ENCODE measurements at regions not wholly inside any gene's neighbourhood (a gene's known extent, or its start where the extent isn't known, plus 50 kb on each side); places are given as distances from the start of the nearest gene placed in this dataset.

DNA sequence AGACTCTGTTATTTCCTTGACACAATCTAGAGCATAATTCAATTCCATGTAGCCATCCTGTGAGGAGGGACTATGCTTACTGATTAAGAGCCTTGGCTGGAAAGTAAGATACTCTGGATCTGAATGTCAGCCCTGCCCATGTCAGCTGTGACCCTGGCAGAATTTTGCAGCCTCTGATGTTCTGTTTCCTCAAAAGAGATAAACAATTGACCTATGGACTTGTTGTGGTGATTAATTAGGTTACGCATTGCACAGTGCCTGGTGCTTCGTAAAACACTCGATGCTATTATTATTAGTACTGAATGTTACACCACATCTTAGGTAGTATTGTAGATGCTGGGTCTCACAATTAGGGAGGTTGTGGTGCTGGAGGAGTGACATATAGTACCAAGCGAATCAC is 161.3 kb upstream of the MEIS2 start:
- no peak for DNase-seq

DNA sequence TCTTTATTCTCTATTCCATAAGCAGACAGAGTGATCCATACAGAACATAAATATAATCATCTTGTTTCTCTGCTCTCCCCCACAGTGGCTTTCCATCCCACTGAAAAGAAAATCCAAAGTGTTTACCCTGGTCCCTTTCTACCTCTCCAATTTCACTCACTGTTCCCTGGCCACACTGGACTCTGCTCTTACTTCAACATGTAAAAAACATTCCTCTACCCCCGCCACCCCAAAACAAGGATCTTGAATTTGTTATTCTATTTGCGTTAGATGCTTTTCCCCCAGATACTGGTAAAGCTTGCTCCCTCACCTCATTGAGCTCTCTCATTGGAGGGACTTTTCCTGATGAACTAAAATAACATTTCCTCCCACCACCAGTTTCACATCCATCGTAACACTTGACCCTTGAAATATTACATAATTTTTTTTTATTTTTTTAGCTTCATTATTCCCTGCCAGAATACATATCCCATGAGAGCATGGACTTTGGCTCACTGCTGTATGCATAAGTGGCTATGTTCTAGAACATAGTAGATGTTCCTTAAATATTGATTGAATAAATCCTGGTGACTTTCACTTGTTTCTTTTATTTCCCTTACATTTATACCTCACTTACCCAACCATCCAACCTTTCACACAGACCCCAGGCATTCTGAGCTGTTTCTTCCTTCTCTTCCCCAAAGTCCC is 162.7 kb upstream of the MEIS2 start:
- DNase-seq = no peak

DNA sequence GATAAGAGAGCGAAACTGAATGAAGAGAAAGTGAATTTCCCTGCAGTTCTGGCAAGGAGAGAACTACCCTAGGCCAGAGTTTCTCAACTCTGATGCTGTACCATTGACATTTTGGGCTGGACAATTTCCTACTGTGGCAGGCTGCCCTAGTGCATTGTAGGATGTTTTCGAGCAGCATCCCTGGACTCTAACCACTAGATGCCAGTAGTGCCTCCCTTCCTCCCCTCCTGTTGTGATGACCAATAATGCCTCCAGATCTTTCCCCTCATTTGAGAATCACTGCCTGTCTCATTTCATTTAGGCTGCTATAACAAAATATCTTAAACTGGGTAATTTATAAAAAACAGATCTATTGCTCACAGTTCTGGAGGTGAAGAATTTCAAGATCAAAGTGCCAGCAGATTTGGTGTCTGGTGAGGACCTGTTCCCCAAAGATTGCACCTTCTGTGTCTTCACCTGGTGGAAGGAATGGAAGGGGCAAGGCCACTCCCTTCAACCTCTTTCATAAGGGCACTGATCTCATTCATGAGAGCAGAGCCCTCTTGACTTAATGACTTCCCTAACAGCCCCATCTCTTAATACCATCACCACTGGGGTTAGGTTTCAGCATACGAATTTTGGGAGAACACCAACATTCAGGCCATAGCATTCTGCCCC is 188.9 kb upstream of the MEIS2 start:
- no peak for DNase-seq

DNA sequence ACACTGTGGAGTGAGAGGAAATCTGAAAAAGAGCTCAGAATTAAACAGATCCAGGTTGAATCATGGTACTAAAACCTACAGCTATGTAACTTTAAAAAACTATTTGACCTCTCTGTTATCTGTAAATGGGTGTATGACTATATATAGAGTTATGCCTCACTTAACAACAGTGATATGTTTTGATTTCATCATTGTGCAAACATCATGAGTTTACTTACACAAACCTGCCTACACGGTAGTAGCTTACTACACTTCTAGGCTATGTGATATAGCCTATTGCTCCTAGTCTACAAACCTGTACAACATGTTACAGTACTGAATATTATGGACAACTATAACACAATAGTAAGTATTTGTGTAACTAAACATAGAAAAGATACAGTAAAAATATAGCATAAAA is 191.6 kb upstream of the MEIS2 start:
- no peak for DNase-seq

DNA sequence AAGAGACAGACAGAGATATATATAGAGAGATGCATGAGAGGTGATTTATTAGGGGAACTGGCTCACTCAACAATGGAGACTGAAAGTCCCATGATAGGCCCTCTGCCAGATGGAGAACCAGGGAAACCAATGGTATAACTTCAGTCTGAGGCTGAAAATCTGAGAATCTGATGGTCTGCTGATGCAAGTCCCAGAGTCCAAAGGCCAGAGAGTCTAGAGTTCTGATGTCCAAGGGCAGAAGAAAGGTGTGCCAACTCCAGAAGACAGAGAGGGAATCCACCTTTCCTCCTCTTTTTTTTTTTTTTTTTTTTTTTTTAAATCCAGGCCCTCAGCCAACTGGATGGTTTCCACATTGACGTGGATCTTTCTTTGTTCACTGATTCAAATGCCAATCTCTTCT is 197.9 kb upstream of the MEIS2 start:
- no peak for DNase-seq

DNA sequence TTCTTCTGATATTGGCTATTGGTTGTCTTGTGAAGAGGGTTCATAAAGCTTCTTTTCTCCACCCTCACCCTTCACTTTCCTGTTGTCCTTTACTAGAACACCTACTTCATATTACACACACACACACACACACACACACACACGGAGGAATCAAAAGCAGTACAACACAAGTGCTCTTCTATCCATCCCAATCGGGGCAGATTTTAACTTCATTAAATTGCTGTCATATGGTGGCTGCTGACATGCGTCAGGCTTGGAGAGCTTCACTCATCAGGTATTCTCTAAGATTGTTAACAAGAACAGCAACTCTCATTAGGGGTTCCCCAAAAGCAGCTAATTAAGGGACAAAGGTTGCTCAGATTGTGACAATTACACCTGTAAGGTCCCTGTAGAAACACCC is 239.1 kb upstream of the MEIS2 start:
- no peak for DNase-seq

DNA sequence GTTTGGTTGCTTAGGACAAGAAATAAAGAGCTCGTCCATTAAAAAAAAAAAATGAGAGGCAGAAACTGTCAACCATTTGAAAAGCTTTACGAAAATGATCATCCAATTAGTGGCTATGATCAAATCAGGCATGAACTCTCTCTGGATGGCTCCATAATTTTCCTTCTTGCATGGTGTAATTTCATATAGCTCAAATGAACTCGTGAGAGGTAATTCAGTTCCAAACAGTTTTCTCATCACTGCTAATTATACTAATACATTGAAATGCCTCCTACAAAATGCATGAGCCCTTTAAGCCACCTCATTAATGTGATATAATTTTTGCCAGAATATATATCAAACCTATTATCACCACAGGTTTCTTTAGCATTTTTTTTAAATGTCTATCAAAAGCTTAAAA is 239.5 kb upstream of the MEIS2 start:
- DNase-seq = no peak

DNA sequence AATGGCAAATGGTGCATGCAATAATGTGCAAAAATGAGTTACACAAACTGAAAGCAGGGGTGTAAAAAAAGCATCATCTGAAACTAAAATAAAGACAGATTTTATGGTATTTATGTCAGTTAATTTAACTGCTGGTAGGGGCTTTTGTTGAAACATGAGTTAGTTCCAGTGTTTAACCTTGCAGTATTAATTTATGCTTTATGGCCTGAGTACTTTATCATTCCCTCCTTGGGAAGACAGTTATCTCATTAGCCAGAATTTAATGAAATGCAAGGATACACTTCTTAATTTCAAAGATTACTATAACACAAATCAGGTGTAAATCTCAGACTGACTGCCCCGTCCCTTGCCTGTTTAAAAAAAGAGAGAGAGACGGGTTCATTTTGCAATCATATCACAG is 240.1 kb upstream of the MEIS2 start:
- no peak for DNase-seq

DNA sequence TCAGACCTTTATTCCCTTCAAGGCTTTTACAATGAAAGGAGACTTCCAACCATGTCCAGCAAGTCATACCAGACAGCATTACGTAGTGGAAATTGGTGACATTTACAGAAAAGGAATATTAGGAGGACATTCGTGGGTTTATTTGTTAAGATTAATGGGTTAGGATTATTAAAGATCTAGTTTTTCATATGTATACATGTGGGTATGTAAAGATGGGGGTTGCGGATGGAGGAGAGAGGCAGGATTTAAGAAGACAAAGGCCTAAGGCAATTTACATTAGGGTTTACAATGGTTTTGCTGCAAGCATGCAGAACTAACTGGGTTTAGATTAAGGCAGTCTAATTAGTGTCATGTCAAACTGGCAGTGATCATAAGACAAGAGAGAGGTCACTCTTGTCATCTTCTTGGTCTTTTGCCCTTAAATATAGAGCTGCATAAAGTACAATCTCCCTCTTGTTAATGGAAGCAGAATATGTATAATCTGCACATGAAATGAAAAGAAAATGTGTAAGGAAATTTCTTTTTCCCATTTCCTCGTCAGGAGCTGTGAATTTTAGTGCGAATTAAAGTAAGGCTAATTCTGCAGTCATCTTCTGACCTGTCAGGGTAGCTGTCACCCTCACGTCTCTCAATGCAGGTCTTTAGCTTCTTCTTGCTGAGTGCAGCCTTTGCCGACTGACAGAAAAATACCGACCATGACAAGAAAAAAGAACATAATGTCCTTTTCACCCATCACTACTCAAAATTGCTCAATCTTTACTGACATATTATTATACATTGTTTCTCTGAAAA is 258.9 kb upstream of the MEIS2 start:
- DNase-seq = no peak

DNA sequence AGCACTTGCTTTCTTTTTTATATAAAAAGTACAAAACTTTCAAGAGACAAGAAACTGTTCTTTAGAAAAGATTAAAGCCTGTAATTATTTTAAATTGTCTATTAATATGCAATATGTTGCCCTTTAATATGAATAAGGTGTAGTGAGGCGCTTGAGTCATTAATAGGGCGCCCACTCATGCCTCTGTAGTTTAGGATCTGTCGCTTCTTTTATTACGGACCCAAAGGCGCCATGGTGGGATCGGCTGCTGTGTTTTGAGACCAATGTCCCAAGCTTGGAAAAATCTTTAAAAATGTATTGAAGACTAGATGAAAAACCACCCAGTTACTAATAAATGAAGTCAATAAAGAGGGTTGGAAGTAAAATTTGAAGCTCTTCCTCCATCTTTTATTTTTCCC is 259.5 kb upstream of the MEIS2 start:
- no peak for DNase-seq

DNA sequence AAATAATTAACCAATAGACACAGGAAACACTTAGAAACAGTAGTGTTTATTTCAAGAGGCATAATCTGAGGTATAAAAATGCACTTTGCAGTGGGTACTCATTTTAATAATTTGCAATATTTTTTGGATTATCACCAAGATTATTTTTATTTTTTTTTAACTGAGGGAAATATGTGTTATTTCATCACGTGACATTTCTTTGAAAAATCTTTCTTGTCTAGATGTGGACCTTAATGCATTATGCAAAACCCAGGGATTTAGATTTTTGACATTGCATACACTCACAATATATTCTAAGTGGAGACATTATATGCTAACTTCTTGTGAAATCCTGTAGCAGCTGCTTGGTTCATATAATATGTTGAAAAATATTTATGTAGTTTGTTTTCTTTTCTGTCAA is 260.4 kb upstream of the MEIS2 start:
- no peak for DNase-seq

DNA sequence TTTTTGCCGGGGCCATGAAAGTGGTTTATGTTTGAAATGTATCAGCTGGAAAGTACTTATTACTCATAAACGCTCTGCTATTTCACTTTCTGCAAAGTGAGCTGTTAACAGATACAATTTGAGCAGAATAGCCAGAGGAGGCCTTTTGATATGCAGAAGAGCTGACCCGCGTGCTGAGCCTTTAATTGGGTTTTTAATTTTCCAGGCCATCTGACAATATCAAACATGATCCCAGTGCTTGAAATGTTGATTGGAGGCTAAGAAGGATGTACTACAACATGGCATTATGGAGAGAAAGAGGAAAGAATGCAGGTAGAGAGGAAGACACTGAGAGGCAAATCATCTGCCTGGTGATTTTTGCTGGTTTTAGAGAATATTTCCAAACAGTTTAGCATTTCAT is 261.3 kb upstream of the MEIS2 start:
- DNase-seq = no peak

DNA sequence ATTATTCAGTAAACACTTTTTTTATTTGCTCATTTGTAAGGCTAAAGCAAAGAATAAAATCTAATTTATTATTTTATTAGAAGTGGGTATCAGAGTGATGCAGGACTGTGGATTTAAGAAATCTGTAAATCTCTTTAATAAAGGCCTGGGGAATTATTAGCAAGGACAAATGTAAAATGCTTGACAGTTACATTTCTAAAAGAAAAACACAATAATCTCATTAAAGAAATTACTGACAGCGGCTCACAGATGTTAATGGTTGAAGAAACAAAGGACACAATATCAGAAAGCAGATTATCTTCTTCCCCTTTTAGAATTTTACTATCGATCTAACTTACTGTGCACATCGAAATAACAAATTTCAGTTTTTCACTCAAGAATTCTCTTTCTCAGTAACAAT is 262.1 kb upstream of the MEIS2 start:
- no peak for DNase-seq

DNA sequence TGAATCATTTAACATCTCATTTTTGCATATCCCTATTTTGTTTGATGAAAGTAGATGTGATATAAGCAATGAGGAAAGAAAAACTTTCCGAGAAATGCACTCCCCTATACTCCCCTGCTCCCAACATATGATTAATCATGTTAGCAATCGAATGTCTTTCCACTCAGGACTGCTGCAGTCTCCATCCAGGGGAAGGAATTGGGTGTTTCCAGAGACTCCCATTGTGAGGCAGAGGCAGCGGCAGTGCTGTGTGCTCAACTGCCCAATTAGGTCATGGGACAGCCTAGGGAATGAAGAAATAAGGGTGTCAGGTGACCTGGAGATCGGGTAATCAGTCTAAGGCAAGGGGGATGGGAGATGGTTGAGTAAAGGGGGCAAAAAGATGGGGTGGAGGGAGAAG is 268.6 kb upstream of the MEIS2 start:
- DNase-seq = no peak

DNA sequence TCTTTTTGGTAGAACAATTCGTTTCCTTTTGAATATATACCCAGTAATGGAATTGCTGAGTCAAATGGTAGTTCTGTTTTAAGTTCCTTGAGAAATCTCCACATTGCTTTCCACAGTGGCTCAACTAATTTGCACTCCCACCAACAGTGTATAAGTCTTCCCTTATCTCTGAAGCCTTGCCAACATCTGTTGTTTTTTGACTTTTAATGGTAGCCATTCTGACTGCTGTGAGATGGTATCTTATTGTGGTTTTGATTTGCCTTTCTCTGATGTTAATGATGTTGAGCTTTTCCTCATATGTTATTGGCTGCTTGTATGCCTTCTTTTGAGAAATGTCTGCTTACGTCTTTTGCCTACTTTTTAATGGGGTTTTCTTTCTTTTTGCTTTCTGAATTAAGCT is 270.6 kb upstream of the MEIS2 start:
- DNase-seq = no peak

DNA sequence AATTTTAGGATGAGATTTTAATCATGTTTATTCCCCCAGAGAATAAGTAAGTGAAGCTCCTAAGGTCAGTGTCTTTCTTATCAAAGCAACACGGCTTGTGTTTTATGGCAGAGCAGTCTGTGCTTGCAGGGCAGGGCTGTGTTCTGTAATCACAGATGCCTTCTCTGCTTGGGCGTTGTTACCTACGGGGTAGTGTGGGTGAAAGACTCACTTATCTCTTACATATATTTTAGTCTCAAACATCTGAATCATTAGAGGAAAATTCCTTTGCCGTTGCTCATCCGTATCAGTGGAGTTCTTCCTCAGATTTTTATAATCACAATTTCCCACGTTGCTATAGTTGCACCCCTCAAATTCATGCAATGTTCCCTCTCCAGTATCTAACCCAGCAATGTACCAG is 271.7 kb upstream of the MEIS2 start:
- no peak for DNase-seq

DNA sequence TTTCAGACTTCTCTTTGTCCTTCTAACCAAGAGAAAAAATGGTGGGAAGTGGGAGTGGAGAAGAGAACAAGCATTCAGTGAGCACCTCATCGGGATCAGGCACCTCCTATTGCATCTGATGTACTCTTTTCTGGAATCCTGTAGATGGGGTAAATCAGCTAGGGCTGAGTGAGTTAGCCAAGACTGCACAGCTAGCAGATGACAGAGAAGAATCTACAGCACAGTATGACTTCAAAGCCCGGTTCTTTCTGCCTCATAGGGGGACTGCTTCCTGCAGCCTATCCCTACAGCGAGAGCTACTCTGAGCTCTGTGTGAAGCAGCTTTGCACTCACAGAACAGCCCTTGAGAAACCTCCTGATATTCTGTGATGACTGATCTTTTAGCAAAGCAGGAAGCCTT is 275.2 kb upstream of the MEIS2 start:
- no peak for DNase-seq

DNA sequence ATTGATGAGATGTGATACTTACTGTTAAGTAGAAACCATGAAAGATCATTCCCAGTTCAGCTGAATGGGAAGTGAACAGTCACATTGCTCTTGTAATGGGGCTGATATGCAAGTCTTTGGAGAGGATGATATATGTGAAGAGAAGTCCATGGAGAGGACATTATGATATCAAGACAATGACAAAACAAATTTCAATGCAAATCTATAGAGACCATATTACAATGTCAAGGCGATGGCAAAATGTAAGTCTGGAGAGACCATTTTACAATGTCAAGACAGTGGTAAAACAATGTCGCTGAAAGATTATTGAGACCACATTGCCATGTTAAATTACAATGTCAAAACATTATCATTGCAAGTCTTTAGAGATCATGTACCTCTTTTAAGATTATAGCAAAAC is 277.1 kb upstream of the MEIS2 start:
- DNase-seq = no peak

DNA sequence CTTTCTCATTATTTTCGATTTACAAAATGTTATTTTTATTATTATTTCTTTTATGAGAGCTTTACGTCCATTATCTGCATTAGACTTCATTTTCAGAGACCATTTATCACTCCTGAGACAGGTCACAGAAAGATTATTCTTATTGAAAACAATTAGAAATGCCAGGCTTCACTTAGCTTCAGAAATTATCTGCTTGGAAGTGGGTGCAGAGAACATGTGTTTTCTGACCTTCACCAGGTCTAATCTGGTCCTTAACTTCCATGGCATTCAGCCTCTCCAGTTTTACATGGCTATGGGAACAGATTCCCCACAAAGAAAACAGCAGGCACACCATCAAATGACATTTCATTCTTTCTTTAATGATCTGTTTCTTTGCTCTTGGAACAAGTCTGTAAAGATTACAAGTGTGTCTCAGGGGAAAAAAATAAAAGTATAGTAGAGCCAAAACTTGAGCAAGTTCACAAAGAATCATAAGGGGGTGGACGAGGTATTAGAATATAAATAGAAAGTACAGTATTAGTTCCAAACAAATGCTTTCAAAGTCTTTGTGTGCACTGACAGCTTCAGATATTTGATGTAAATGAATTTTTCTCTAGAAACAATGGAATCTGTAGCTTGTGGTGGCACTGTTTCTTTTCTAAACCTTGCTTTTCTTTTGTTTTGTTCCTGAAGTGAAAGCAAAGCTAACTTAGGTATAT is 294.2 kb upstream of the MEIS2 start:
- no peak for DNase-seq

DNA sequence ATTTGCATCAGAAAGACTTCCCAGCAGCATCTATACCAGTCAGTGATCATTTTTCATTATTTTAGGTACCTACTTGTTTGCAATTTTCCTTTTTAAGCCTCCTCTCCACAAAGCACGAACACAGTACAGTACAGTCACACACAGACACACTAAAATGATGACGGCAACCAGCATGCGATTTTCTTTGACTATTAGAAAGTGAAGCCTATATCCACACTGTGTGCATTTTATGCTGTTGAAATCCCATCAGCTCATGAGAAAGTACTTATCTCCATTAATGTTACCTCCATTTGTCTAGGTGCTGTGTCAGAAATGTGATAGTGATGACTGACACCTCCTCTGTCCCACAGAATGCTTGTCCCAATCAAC is 294.7 kb upstream of the MEIS2 start:
- DNase-seq = no peak

DNA sequence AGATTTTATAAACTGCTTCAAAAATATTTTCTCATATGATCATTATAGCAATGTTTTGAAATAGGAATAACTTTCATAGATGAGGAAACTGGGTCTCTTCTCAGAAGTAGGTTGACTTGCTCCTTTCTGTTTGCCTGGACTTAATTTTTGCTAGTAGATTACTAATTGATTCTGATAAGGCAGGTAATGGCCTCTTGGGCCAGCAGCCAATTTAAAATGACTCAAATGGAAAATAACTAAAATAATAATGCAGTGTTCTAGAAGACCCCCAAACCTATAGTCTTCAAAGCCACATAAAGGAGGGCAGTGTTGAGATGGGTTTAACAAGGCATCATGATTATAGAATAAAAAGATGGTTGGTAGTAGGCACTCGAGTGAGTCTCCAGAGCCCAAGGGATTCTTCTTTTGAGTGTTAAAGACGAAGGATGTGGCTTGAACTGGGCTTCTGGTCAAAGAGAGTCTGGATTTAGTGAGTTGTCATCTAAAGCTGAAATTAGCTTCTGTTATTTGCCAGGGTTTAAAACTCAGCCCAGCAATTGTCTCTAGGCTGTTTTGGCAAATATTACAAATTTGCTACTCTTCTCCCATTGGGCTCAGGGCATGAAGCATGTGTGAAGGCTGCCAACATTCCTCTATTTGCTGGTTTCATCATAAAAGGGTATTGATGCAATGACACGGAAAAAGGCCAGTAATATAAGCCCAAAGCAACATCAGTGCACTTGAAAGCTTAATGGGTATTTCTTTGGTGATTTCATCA is 297.1 kb upstream of the MEIS2 start:
- DNase-seq = no peak

DNA sequence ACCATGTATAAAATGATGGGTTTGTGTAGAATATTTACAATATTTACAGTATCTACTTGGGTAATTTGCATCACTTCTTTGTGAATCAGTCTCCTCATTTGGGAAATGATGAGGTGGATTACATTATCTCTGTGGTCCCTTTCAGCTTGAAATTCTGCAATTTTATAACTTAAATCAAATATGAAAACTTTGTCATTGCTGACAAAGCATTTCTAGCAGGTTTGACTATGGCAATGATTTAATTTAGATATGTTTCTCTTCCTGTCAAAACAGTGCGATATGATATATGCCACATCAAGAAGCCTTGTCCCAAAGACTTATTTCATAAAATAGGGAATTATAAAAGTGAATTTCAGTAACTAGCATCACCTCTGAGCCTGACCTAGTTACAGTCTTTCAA is 315.8 kb upstream of the MEIS2 start:
- DNase-seq = no peak

DNA sequence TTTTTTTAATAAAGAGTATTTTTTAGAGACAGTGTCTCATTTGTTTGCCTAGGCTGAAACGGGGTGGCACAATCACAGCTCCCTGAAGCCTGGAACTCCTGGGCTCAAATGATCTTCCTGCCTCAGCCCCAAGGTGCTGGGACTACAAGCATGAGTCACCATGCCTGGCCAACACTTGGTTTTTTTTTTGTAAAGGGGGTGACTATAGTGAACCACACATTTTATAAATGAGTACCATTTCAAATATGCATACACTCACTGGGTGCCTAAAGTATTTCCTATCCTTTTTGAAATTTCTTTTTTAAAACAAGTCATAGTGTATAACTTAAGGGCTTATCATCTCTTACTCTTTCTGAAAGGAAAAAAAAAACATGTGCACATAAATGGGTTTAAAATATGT is 325.2 kb upstream of the MEIS2 start:
- no peak for DNase-seq

All from GOT3 (cell line).